Fibroblast of skin of right quadriceps (primary cell): ENCODE measurements at regions not wholly inside any gene's neighbourhood (a gene's known extent, or its start where the extent isn't known, plus 50 kb on each side); places are given as distances from the start of the nearest gene placed in this dataset.

Experiments used
- DNase-seq: peaks from one replicate; pipeline ENCODE4 v3.0.0-alpha.2; 2013

GRCh38 chr11:69365558-69365957 is 71.6 kb downstream of the MYEOV start:
- DNase-seq, result no peak

DNA sequence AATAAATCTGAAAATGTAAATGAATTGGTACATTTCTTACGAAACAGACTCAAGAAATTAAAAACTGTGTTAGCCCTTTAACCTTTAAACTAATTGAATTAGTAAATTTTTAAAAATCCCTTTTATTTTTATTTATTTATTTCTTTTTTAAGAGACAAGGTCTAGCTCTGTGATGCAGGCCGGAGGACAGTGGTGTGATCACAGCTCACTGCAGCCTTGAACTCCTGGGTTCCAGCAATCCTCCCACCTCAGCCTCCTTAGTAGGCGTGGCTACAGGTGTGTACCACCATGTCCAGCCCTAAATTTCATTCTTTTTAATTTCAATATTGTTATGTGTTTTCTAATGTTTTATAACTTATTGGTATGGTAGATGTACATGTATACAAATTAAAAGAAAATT is 72.6 kb downstream of the MYEOV start:
- DNase-seq, result no peak

DNA sequence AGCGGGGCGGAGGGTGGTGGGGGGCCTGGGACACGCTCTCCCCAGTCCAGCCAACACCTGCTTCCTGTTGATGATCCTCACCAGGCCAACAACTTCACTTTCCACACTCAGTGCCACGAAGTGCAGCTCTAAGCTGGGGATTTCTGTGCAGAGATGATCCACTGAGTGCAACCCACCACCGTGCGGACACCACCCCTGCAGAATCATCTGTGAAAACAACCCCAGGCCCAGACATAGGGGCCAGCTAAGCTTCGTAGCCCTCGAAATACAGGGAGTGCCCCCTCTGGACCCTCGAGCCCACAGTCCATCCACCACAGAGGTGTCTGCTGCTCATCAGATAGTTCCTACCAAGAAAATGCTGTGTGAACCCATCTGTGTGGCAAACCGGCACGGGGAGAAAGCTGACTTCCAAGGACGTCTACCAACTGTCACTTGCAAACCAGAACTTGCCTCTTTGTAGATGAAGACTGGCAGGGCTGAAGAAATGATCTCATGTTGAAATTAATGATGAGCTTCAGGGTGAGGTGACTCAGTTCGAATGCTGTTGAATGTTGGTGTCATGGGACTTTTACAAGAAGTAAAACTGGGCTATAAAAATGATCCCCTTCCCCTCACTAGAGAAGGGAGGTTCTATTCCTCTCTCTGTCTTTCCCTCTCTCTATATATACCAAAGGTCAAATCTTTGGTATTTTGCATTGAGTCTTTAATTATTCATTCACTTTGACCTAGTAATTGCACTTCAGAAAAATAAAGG is 73.4 kb downstream of the MYEOV start:
- DNase-seq, result no peak

GRCh38 chr11:69368119-69368880 is 74.3 kb downstream of the MYEOV start:
- no peak for DNase-seq

- DNase-seq, result no peak
Measured at GRCh38 chr11:69369210-69369825, 75.4 kb downstream of the MYEOV start.

GRCh38 chr11:69369945-69370344 is 76.0 kb downstream of the MYEOV start:
- no peak for DNase-seq

- no peak for DNase-seq
Measured at GRCh38 chr11:69370984-69371709, 77.2 kb downstream of the MYEOV start.

GRCh38 chr11:69371731-69372588 is 78.0 kb downstream of the MYEOV start:
- DNase-seq, result no peak

- DNase-seq, result no peak
Measured at GRCh38 chr11:69372589-69373250, 78.8 kb downstream of the MYEOV start.

GRCh38 chr11:69373251-69373635 is 79.3 kb downstream of the MYEOV start:
- DNase-seq, result no peak

GRCh38 chr11:69374110-69374945 is 80.4 kb downstream of the MYEOV start:
- DNase-seq, result no peak

DNA sequence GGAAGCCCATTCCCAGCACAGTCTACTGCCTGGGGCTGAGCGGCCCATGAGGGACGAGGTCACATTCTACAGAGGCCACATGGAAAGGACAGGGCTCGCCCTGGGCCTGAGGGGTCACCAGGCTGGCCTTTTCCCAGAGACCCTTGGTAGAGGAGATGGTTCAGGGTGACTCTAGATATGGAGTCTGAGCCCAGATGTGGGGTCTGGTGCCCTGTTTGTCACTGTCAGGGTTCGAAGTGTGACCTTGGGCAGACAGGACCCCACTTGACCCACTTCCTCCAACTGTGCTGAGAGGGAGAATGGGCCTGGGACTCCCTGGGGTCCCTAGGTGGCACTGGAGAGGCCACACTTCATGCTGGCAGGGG is 81.0 kb downstream of the MYEOV start:
- DNase-seq, result no peak

DNA sequence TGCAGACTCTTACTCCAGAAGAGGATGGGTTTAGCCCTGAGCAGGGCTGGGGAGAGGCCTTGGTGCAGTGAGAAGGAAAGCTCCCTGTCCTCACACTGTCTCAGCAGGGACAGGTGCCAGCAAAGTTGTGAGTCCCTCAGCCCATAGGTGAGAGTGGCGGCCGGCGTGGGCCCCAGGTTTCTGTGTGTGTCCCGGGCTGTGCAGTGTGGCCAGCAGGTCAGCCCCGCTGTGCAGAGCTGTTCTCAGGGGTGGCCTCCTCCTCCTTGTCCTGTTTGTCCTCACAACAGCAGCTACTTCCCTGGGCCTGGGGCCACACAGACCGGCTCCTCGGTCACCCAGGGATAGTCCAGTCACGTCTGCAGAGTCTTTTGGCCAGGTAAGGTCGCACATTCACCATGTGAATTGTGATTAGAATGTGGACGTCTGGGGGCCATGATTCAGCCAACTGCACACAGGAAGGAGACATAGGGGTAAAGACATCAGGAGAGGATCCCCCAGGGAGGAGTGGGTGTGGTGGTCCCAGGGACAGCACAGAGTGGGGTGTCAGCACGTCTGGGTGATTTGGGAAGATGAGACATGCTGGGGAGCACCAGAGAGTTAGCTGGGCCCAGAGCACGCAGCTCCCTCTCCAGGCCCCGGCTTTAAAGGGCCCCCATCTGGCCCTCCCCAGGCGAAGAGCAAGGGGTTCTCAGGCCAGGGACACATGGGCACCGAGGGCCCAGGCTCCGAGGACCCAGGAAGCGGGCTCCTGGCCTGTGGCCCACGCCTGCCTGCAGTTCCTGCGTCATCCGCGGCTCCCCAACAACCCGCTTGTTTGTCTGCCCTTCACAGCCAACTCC is 81.6 kb downstream of the MYEOV start:
- DNase-seq, result no peak

DNA sequence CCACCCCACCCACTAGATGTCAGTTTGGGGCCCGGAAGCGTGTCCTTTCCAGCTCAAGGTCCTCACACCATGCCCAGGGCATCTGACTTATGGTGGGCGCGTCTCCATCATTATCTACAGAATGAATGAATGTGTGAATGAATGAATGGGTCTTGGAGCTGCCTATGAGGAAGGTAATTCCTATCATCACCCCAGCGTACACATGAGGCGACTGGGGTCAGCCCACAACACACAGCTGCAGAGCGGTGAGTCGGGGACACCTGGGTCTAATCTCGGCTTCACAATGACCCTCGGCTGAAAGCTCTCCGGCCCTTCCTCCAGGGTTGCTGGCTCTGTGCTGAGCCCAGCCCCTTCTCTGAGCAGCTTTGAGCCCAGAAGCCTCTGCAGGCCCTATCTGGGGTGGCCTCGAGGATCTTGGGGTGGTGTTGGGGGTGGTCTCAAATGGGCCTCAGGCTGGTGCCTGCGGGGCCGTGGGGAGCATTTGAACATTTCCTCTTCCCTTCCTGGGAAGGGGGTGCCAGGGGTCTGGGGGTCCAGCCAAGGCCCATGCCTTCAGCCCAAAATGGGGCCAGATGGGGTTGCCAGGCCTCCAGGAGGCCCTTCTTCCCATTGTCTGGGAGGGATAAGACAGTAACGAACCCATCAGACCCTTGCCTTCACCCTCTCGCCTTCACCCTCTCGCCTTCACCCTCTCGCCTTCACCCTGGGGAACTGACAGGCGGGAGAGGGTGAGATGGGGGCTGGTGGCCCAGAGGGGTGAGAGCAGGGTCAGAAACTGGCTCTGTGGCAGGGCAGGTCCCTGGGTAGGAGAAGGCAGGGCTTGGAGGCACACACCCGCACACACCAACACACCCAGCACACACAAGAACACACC is 82.4 kb downstream of the MYEOV start:
- DNase-seq, result no peak

GRCh38 chr11:69377029-69377952 is 83.3 kb downstream of the MYEOV start:
- DNase-seq, result no peak

- DNase-seq, result no peak
Measured at GRCh38 chr11:69377953-69378302, 84.0 kb downstream of the MYEOV start.

DNA sequence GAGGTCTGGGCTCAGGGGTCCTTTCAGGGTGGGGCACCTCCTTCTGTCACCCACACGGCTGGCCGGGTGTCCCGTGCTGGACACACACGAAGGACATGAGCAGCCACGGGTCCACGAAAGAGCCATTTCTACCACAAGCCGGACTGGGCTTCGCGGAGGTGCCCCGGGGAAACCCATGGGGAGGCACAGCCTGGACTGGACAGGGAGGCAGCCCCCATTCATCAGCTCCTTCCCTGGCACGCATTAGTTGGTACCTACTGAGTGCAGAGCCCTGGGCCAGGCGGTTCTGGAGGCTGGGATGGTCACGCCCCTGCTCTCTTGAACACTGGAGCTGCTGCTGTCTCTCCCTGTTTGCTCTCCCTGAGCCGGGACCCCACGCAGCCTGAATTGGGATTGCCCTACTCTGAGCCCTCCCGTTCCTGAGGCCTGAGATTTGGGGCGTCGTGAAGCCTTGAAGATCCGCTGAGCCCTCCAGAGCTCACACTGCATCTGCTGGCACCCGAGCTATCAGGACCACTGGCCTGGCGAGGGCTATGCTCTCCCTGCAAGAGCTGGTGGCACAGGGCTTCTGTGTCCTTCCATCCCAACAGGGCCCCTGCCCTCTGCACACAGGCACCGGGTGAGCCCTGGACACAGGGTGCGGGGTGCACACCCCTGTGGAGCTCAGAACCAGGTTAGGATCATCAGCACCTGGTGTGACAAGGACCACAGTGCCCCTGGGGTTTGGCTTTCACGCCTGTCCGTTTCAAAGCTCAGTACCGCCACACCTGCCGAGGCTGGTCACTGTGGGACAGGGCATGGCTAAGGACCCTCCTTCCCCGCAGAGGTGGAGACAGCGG is 84.6 kb downstream of the MYEOV start:
- DNase-seq, result no peak
